HAP-1 (cell line): ENCODE measurements at regions not wholly inside any gene's neighbourhood (a gene's known extent, or its start where the extent isn't known, plus 50 kb on each side); places are given as distances from the start of the nearest gene placed in this dataset.

ENCODE experiments used
- DNase-seq, 2 experiments: peaks; one replicate each; pipeline ENCODE4 v3.0.0-alpha.2; 2016 to 2020; ENCODE audit warnings: low spot score in 2 of 2
- H3K27me3 ChIP-seq: fragments of 250-450 bp; sonication (Bioruptor Pico); 2 replicates; pipeline ENCODE4 v1.5.1; 2020; ENCODE audit warnings: low read depth, mild to moderate bottlenecking, moderate library complexity
- H3K36me3 ChIP-seq: fragments of 250-450 bp; sonication (Bioruptor Pico); replicated peaks from 2 replicates; pipeline ENCODE4 v1.5.1; 2020; ENCODE audit warnings: mild to moderate bottlenecking
- H3K4me1 ChIP-seq: fragments of 250-450 bp; sonication (Bioruptor Pico); 2 replicates; pipeline ENCODE4 v1.5.1; 2020; ENCODE audit warnings: mild to moderate bottlenecking
- H3K4me3 ChIP-seq: fragments of 250-450 bp; sonication (Bioruptor Pico); 2 replicates; pipeline ENCODE4 v1.5.1; 2020; ENCODE audit warnings: mild to moderate bottlenecking, moderate library complexity
- H3K9me3 ChIP-seq: fragments of 250-450 bp; sonication (Bioruptor Pico); 2 replicates; pipeline ENCODE4 v1.5.1; 2020; ENCODE audit warnings: mild to moderate bottlenecking, moderate library complexity
- in situ Hi-C: fragments of 300-500 bp; cut with MboI; formaldehyde crosslinking; loops from 3 replicates; pipeline ENCODE4 v1.14.3; 2020; ENCODE audit warnings: low sequenced_read_pairs, inconsistent platforms, mixed read lengths

GRCh38 chr10:88095778-88096431 is 232.5 kb downstream of the PTEN start:
- Histone ChIP-seq H3K4me3 (no peak overlapping the region), H3K9me3 (no peaks in the 10 kb centered on the region), H3K4me1 (peaks cover 2% of the 10 kb centered on the region; the same call in 1 of the 2 replicates), H3K36me3 (no peaks in the 10 kb centered on the region), H3K27me3 (no peaks in the 10 kb centered on the region)
- DNase-seq, result no peak
- in situ Hi-C loops, result no loop called here

GRCh38 chr10:88097092-88097516 is 233.7 kb downstream of the PTEN start:
- no peaks in the 10 kb centered on the region for H3K9me3 ChIP-seq
- no peaks in the 10 kb centered on the region for H3K27me3 ChIP-seq
- no peaks in the 10 kb centered on the region for H3K36me3 ChIP-seq
- H3K4me1 ChIP-seq, result peaks cover 7% of the 10 kb centered on the region
- no peak overlapping the region for H3K4me3 ChIP-seq
- no peak for DNase-seq
- in situ Hi-C loops, result no loop called here

- peaks cover 7% of the 10 kb centered on the region for H3K4me1 ChIP-seq
- in situ Hi-C loops, result no loop called here
Measured at GRCh38 chr10:88097536-88097935, 234.1 kb downstream of the PTEN start.

GRCh38 chr10:88100281-88100680 is 236.9 kb downstream of the PTEN start:
- H3K27me3 ChIP-seq, result no peaks in the 10 kb centered on the region
- DNase-seq, result no peak
- no peak overlapping the region for H3K4me3 ChIP-seq
- no peaks in the 10 kb centered on the region for H3K36me3 ChIP-seq
- in situ Hi-C loops, result no loop called here
- H3K9me3 ChIP-seq, result no peaks in the 10 kb centered on the region
- peaks cover 7% of the 10 kb centered on the region for H3K4me1 ChIP-seq

More at GRCh38 chr10:88097536-88097935, 234.1 kb downstream of the PTEN start:
- Histone ChIP-seq H3K36me3 (no peaks in the 10 kb centered on the region), H3K4me3 (no peak overlapping the region), H3K9me3 (no peaks in the 10 kb centered on the region), H3K27me3 (no peaks in the 10 kb centered on the region)
- no peak for DNase-seq

GRCh38 chr10:88101666-88102065 is 238.2 kb downstream of the PTEN start:
- no peaks in the 10 kb centered on the region for H3K27me3 ChIP-seq
- no peak overlapping the region for H3K4me3 ChIP-seq
- in situ Hi-C loops, result no loop called here
- DNase-seq, result no peak
- H3K36me3 ChIP-seq, result no peaks in the 10 kb centered on the region
- no peaks in the 10 kb centered on the region for H3K9me3 ChIP-seq
- peaks cover 7% of the 10 kb centered on the region for H3K4me1 ChIP-seq

- H3K27me3 ChIP-seq, result no peaks in the 10 kb centered on the region
- peaks cover 7% of the 10 kb centered on the region for H3K4me1 ChIP-seq
- in situ Hi-C loops, result no loop called here
- H3K4me3 ChIP-seq, result no peak overlapping the region
- DNase-seq, result no peak
- H3K9me3 ChIP-seq, result no peaks in the 10 kb centered on the region
- H3K36me3 ChIP-seq, result no peaks in the 10 kb centered on the region
Measured at GRCh38 chr10:88103576-88103975, 240.2 kb downstream of the PTEN start.

- in situ Hi-C loops, result no loop called here
- no peak for DNase-seq
- Histone ChIP-seq H3K4me3 (no peak overlapping the region), H3K9me3 (no peaks in the 10 kb centered on the region), H3K4me1 (peaks cover 7% of the 10 kb centered on the region), H3K27me3 (no peaks in the 10 kb centered on the region), H3K36me3 (no peaks in the 10 kb centered on the region)
Measured at GRCh38 chr10:88104223-88104622, 240.8 kb downstream of the PTEN start.

GRCh38 chr10:88106366-88106765 is 242.9 kb downstream of the PTEN start:
- Histone ChIP-seq H3K4me1 (peaks cover under 1% of the 10 kb centered on the region; the same call in 1 of the 2 replicates), H3K4me3 (no peak overlapping the region), H3K27me3 (no peaks in the 10 kb centered on the region), H3K36me3 (no peaks in the 10 kb centered on the region), H3K9me3 (no peaks in the 10 kb centered on the region)
- DNase-seq, result no peak
- in situ Hi-C loops, result no loop called here

- DNase-seq, result no peak
- Histone ChIP-seq H3K36me3 (no peaks in the 10 kb centered on the region), H3K4me3 (no peak overlapping the region), H3K27me3 (no peaks in the 10 kb centered on the region), H3K9me3 (no peaks in the 10 kb centered on the region), H3K4me1 (no peaks in the 10 kb centered on the region)
- in situ Hi-C loops, result no loop called here
Measured at GRCh38 chr10:88107296-88108097, 244.1 kb downstream of the PTEN start.

GRCh38 chr10:88108115-88108610 is 244.7 kb downstream of the PTEN start:
- no peaks in the 10 kb centered on the region for H3K9me3 ChIP-seq
- DNase-seq, result no peak
- in situ Hi-C loops, result no loop called here
- no peaks in the 10 kb centered on the region for H3K36me3 ChIP-seq
- H3K4me3 ChIP-seq, result no peak overlapping the region
- H3K4me1 ChIP-seq, result no peaks in the 10 kb centered on the region
- no peaks in the 10 kb centered on the region for H3K27me3 ChIP-seq

GRCh38 chr10:88110355-88110754 is 246.9 kb downstream of the PTEN start:
- H3K36me3 ChIP-seq, result no peaks in the 10 kb centered on the region
- no peak overlapping the region for H3K4me3 ChIP-seq
- in situ Hi-C loops, result no loop called here
- no peaks in the 10 kb centered on the region for H3K9me3 ChIP-seq
- no peak for DNase-seq
- no peaks in the 10 kb centered on the region for H3K27me3 ChIP-seq
- H3K4me1 ChIP-seq, result no peaks in the 10 kb centered on the region; the same call in 1 of the 2 replicates

GRCh38 chr10:88110822-88111221 is 247.4 kb downstream of the PTEN start:
- Histone ChIP-seq H3K9me3 (no peaks in the 10 kb centered on the region), H3K36me3 (no peaks in the 10 kb centered on the region), H3K27me3 (no peaks in the 10 kb centered on the region), H3K4me3 (no peak overlapping the region), H3K4me1 (no peaks in the 10 kb centered on the region; the same call in 1 of the 2 replicates)
- in situ Hi-C loops, result no loop called here
- no peak for DNase-seq

GRCh38 chr10:88111294-88111693 is 247.9 kb downstream of the PTEN start:
- no peaks in the 10 kb centered on the region for H3K27me3 ChIP-seq
- no peaks in the 10 kb centered on the region for H3K9me3 ChIP-seq
- no peaks in the 10 kb centered on the region for H3K36me3 ChIP-seq
- H3K4me1 ChIP-seq, result no peaks in the 10 kb centered on the region; the same call in 1 of the 2 replicates
- in situ Hi-C loops, result no loop called here
- H3K4me3 ChIP-seq, result no peak overlapping the region
- DNase-seq, result no peak

- Histone ChIP-seq H3K36me3 (no peaks in the 10 kb centered on the region), H3K27me3 (no peaks in the 10 kb centered on the region), H3K9me3 (no peaks in the 10 kb centered on the region), H3K4me3 (no peak overlapping the region), H3K4me1 (no peaks in the 10 kb centered on the region; the same call in 1 of the 2 replicates)
- DNase-seq, result no peak
- in situ Hi-C loops, result no loop called here
Measured at GRCh38 chr10:88113232-88113631, 249.8 kb downstream of the PTEN start.
